Astrocyte (in vitro differentiated cells and primary cell): ENCODE measurements at regions not wholly inside any gene's neighbourhood (a gene's known extent, or its start where the extent isn't known, plus 50 kb on each side); places are given as distances from the start of the nearest gene placed in this dataset.
"Not testable (repeated sequence)": the region's sequence is repeated elsewhere in the genome, so short reads cannot be mapped to it uniquely, and the experiment has no call there.

Experiments
- CTCF ChIP-seq: IDR thresholded peaks from 2 replicates; pipeline ENCODE4 v1.5.1; 2011; ENCODE audit warnings: low read depth, mild to moderate bottlenecking, inconsistent platforms, low read length, moderate library complexity; ENCODE audit not compliant: insufficient read depth
- EZH2 ChIP-seq: IDR thresholded peaks from 2 replicates; pipeline ENCODE4 v1.6.1; 2012; ENCODE audit warnings: mild to moderate bottlenecking, low read length, inconsistent platforms; ENCODE audit not compliant: insufficient read depth

GRCh38 chr2:113813396-113813795 is 57.0 kb upstream of the SLC35F5 start:
- TF ChIP-seq CTCF, EZH2: not testable (repeated sequence)
